Glomerular endothelial cell (primary cell): ENCODE measurements at regions not wholly inside any gene's neighbourhood (a gene's known extent, or its start where the extent isn't known, plus 50 kb on each side); places are given as distances from the start of the nearest gene placed in this dataset.

Experiments used
- DNase-seq: peaks from one replicate; pipeline ENCODE4 v3.0.0-alpha.2; 2011; ENCODE audit warnings: low read depth, low spot score; ENCODE audit errors: extremely low read depth

DNA sequence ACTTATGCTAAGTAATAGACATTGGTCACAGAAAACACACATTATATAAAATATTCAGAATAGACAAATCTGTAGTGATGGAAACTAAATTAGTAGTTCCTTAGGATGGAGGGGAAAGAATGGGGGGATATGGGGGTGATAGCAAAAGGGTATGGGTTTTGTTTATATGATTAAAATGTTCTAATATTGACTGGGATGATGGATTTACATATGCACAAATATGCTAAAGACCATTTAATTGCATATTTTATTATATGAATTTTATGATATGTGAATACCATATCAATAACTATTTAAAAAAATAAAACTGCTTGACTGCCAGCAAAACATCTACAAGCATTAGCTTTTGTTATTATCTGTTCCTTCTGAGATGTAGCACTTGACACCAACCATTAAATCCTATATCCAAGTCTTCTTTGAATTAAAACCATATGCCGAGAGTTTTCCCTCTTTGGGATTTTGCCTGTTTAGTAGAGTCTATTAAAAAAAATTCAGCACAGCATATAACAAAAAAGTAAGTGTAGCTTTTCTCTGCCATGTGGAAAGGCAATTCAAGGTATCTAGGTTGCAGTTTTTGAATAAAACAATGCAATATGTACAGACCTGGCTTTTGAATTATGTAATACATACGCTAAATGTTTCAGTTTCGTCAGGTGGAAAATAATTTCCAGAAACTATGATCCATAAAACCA lies 2584.1 kb upstream of the PCDH20 start:
- DNase-seq: no peak

- no peak for DNase-seq
Observed at GRCh38 chr13:63983366-63983765, 2567.7 kb upstream of the PCDH20 start.

- no peak for DNase-seq
Observed at GRCh38 chr13:63979951-63980350, 2564.3 kb upstream of the PCDH20 start.

DNA sequence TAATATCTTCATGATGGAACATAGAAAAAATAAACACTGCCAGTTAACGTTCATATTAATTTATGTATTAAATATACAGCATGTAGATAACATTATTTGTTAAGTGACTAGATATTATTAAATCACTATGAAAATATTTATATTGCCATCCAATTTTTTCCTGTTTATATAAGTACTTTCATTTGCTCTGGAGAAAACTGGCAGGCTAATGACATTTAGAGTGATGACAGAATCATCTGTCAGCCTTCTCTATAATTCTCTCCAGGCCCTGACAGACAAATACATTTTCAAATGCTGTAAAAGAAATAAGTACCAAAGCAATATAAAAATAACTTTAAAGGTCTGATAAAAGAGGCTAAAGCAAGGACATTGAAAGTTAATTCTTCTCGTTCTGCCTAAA lies 2556.7 kb upstream of the PCDH20 start:
- DNase-seq: no peak

GRCh38 chr13:63954683-63955082 lies 2539.0 kb upstream of the PCDH20 start:
- DNase-seq: no peak

- no peak for DNase-seq
Observed at GRCh38 chr13:63948045-63948444, 2532.4 kb upstream of the PCDH20 start.

GRCh38 chr13:63944911-63945310 lies 2529.3 kb upstream of the PCDH20 start:
- no peak for DNase-seq

GRCh38 chr13:63942372-63942771 lies 2526.7 kb upstream of the PCDH20 start:
- no peak for DNase-seq

- no peak for DNase-seq
Observed at GRCh38 chr13:63938851-63939250, 2523.2 kb upstream of the PCDH20 start.

DNA sequence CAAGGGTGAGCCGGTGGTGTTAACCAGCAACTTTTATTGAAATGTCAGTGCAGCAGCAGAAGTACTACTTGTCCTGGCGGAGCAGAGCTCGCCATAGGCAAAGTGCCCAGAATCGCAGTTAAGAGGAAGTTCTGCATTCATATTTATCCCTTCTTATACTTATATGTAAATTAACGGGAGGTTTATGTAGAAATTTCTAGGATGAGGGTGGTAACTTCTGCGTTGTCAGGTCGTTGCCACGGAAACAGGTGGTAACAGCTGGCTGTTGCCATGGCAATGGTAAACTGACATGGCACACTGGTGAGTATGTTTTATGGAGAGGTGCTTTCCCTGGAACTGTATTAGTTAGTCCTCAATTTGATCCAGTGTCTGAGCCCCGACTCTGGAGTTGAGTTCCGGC lies 2494.9 kb upstream of the PCDH20 start:
- no peak for DNase-seq

DNA sequence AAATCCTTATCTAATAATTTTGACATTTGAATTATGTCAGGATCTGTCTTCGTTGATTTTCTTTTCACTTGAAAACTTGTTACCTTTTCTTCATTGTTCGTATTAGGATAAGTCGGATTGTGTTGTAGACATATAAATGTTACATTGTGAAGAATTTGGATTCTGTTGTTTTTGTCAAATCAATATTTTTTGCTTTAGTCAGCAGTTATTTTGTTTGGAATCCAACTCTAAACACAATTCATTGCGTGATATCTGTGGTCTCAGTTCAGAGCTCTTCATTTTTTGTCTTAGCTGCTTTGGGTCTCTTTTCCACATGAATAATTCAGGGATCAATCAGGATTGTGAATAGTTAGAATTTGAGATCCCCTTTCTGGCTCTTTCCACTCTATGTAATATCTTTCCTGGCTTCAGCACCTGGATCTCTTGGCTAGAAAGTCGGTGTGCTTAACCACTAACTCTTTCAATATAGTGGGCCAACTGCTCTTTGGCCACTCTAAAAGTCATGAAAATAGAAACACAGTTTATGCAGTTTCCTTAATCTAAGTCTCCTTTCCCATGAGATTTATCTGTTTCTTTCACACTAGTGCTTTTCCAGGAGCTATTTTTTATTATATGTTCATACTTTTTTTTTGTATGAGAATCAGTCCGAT lies 2494.2 kb upstream of the PCDH20 start:
- DNase-seq: no peak

GRCh38 chr13:63902141-63902540 lies 2486.5 kb upstream of the PCDH20 start:
- DNase-seq: no peak

GRCh38 chr13:63901630-63902029 lies 2486.0 kb upstream of the PCDH20 start:
- no peak for DNase-seq

- DNase-seq: no peak
Observed at GRCh38 chr13:63900406-63900805, 2484.8 kb upstream of the PCDH20 start.

DNA sequence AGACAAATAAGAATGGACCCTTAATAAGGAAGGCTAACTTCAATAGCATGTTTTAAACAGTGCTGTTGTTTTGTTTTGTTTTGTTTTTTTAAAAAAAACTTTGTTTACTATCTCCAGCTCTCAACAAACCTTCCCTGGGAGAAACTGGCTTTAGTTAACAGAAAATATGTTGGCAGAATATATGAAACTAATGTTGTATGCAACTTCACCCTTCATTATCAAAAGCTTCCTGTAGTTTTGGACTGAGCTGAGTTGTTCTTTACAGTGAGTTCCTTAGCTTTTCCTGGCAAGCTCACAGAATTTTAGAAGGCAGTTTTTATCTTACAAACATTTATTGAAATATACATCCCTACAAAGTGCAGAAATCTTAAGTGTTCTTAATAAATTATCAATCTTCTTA lies 2480.7 kb upstream of the PCDH20 start:
- DNase-seq: no peak

GRCh38 chr13:63882052-63882451 lies 2466.4 kb upstream of the PCDH20 start:
- no peak for DNase-seq

DNA sequence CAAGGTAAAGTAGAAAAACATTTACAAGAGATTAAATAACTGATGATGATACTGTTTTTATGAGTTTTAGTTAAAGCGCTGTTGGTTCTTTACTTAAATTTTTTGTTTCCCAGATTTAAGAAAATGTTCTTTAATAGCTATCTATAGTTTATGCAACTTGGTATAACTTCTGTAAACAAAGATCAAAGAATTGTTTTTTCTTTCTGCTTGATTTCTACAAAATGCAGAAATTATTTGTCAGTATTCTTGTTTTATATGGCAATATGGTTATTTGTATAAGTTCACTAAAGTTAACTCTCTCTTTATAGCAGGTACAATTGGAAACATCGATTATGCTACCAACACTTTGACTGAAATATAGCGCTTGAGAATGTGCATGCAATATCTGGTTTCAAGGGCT lies 2465.1 kb upstream of the PCDH20 start:
- no peak for DNase-seq

DNA sequence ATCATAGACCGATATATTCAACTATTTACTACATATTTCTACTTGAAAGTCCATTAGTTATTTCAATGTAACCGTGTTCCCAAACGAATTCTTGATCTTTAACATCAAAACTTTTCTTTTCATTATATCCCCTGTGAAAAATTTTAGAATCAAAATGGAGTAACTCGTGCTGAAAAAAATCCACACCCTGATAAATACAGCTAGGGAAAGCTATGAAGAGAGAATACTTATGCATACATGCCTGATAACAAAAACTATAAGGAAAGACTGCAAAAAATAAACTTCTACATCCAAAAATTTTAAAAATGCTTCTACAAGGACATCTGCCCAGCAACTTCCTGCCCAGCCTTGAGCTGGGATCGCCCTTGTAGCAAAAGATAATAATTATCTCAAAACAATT lies 2458.3 kb upstream of the PCDH20 start:
- no peak for DNase-seq

GRCh38 chr13:63864171-63864902 lies 2448.7 kb upstream of the PCDH20 start:
- no peak for DNase-seq

DNA sequence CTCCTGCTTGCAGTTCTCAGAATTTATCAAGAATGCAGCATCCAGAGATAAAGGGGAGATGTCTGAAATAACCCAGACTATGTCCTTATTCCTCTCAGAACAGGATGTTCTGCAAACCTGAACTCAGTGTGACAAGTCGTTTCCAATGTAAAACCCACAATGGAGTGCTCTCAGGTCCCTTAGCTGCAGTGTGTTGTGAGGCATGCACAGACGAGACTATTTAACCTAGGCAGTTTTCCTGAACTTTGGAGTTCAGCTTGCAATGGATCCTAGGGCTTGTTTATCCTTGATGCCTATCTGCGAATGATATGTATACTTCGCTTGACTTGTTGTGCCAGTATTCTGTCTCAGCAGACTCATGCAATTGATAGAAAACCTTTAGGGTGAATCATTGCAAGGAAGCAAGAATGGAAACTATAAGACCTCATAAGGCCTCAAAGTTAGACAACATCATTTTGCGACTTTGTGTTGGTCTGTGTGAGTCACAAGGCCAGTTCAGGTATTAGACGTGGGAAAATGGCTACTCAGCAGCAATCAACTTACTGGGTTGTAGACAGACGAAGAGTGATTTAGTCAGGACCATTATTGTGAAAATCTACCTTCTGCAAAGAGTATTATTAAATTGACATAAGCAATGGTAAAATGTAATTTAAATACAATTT lies 2439.9 kb upstream of the PCDH20 start:
- no peak for DNase-seq

GRCh38 chr13:63853816-63854215 lies 2438.2 kb upstream of the PCDH20 start:
- no peak for DNase-seq

DNA sequence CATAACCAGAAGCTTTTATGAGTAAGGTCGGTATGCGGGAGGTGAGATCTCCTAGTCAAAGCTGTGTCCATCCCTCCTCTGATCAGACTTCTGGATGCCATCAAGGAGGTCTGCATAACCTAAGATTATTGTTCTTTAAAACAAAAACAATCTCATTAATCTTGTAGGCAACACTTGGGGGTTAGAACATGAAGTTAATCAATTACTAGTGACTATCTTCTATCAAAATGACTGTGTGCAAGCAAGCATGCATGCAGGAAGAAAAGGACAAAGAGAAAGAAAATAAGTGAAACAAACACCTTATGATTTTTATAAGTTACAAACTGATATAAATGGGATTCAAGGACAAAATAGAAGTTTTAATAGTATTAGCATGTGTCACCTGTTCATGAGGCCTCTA lies 2435.9 kb upstream of the PCDH20 start:
- no peak for DNase-seq
